HG03460 (cell line): ENCODE measurements at regions not wholly inside any gene's neighbourhood (a gene's known extent, or its start where the extent isn't known, plus 50 kb on each side); places are given as distances from the start of the nearest gene placed in this dataset.

Experiments used
- ATAC-seq: cut with Tn5 transposase; IDR thresholded peaks from one replicate; pipeline ENCODE4 v1.9.1; 2021; ENCODE audit not compliant: unreplicated experiment

GRCh38 chr22:48888466-48889208 is 939.0 kb downstream of the BRD1 start:
- no peak for ATAC-seq

- no peak for ATAC-seq
Observed at GRCh38 chr22:48887394-48888332, 940.0 kb downstream of the BRD1 start.

- no peak for ATAC-seq
Observed at GRCh38 chr22:48886604-48887393, 940.9 kb downstream of the BRD1 start.

- ATAC-seq: no peak
Observed at GRCh38 chr22:48885919-48886305, 941.8 kb downstream of the BRD1 start.

GRCh38 chr22:48885271-48885918 is 942.3 kb downstream of the BRD1 start:
- ATAC-seq: no peak

- no peak for ATAC-seq
Observed at GRCh38 chr22:48884786-48885185, 942.9 kb downstream of the BRD1 start.

- ATAC-seq: no peak
Observed at GRCh38 chr22:48884324-48884723, 943.3 kb downstream of the BRD1 start.

- ATAC-seq: no peak
Observed at GRCh38 chr22:48883211-48883960, 944.3 kb downstream of the BRD1 start.

- ATAC-seq: no peak
Observed at GRCh38 chr22:48882636-48883200, 945.0 kb downstream of the BRD1 start.

GRCh38 chr22:48881326-48881980 is 946.2 kb downstream of the BRD1 start:
- no peak for ATAC-seq

GRCh38 chr22:48880749-48881148 is 946.9 kb downstream of the BRD1 start:
- no peak for ATAC-seq

GRCh38 chr22:48876951-48877350 is 950.7 kb downstream of the BRD1 start:
- ATAC-seq: no peak

- ATAC-seq: no peak
Observed at GRCh38 chr22:48874956-48875355, 952.7 kb downstream of the BRD1 start.

GRCh38 chr22:48873191-48873520 is 954.5 kb downstream of the BRD1 start:
- ATAC-seq: no peak

GRCh38 chr22:48872271-48873190 is 955.1 kb downstream of the BRD1 start:
- ATAC-seq: no peak

- no peak for ATAC-seq
Observed at GRCh38 chr22:48871176-48871840, 956.4 kb downstream of the BRD1 start.

GRCh38 chr22:48870436-48870835 is 957.2 kb downstream of the BRD1 start:
- no peak for ATAC-seq

- ATAC-seq: no peak
Observed at GRCh38 chr22:48869788-48870187, 957.9 kb downstream of the BRD1 start.
